ENCODE measurements at regions not wholly inside any gene's neighbourhood (a gene's known extent, or its start where the extent isn't known, plus 50 kb on each side); places are given as distances from the start of the nearest gene placed in this dataset.

GRCh38 chr12:90238663-90239271 lies 530.1 kb upstream of the ATP2B1 start:
- Histone ChIP-seq H3K4me3 (no peak overlapping the region), H3K27ac (no peak overlapping the region), H3K36me3 (no peaks in the 10 kb centered on the region), H3K27me3 (no peaks in the 10 kb centered on the region), H3K9me3 (no peaks in the 10 kb centered on the region), H3K4me1 (no peaks in the 10 kb centered on the region)
- no peak for DNase-seq (ENCODE audit: low spot score)
- TF ChIP-seq CTCF (IDR thresholded peaks at IDR 0.05) = no peak

GRCh38 chr12:90237841-90238240 lies 529.2 kb upstream of the ATP2B1 start:
- no peaks in the 10 kb centered on the region for H3K27me3 ChIP-seq
- H3K4me1 ChIP-seq = no peaks in the 10 kb centered on the region
- H3K36me3 ChIP-seq = no peaks in the 10 kb centered on the region
- DNase-seq (ENCODE audit: low spot score) = no peak
- H3K27ac ChIP-seq = no peak overlapping the region
- TF ChIP-seq CTCF (IDR thresholded peaks at IDR 0.05) = no peak
- no peaks in the 10 kb centered on the region for H3K9me3 ChIP-seq
- H3K4me3 ChIP-seq = no peak overlapping the region

GRCh38 chr12:90235642-90236041 lies 527.0 kb upstream of the ATP2B1 start:
- H3K4me3 ChIP-seq = no peak overlapping the region

GRCh38 chr12:90234472-90234871 lies 525.8 kb upstream of the ATP2B1 start:
- TF ChIP-seq CTCF (IDR thresholded peaks at IDR 0.05) = no peak
- Histone ChIP-seq H3K27ac (no peak overlapping the region), H3K27me3 (no peaks in the 10 kb centered on the region), H3K36me3 (no peaks in the 10 kb centered on the region), H3K9me3 (no peaks in the 10 kb centered on the region), H3K4me1 (no peaks in the 10 kb centered on the region), H3K4me3 (no peak overlapping the region)
- no peak for DNase-seq (ENCODE audit: low spot score)

More at GRCh38 chr12:90235642-90236041, 527.0 kb upstream of the ATP2B1 start:
- TF ChIP-seq CTCF (IDR thresholded peaks at IDR 0.05) = no peak
- DNase-seq (ENCODE audit: low spot score) = no peak
- H3K4me1 ChIP-seq = no peaks in the 10 kb centered on the region
- H3K27me3 ChIP-seq = no peaks in the 10 kb centered on the region
- no peaks in the 10 kb centered on the region for H3K36me3 ChIP-seq
- no peak overlapping the region for H3K27ac ChIP-seq
- no peaks in the 10 kb centered on the region for H3K9me3 ChIP-seq

- no peak for DNase-seq (ENCODE audit: low spot score)
- no peak overlapping the region for H3K27ac ChIP-seq
- no peak for TF ChIP-seq CTCF (IDR thresholded peaks at IDR 0.05)
- H3K4me3 ChIP-seq = no peak overlapping the region
- no peaks in the 10 kb centered on the region for H3K4me1 ChIP-seq
- no peaks in the 10 kb centered on the region for H3K27me3 ChIP-seq
- H3K9me3 ChIP-seq = no peaks in the 10 kb centered on the region
- H3K36me3 ChIP-seq = no peaks in the 10 kb centered on the region
Measured at GRCh38 chr12:90233168-90234100, 524.8 kb upstream of the ATP2B1 start.

All from right atrium auricular region (tissue), 2 donors.